GM23338 (cell line): ENCODE measurements at regions not wholly inside any gene's neighbourhood (a gene's known extent, or its start where the extent isn't known, plus 50 kb on each side); places are given as distances from the start of the nearest gene placed in this dataset.

Experiments used
- ATAC-seq: fragments of 200-7000 bp; cut with Tn5 transposase; 3 replicates; pipeline ENCODE4 v1.9.1; 2020
- DNase-seq: peaks from one replicate; pipeline ENCODE4 v3.0.0-alpha.2; 2015; ENCODE audit warnings: low spot score
- H2AFZ ChIP-seq: fragments of 200-600 bp; sonication (generic); 2 replicates; pipeline ENCODE4 v1.8.0; 2016; ENCODE audit warnings: antibody characterized with exemption, mild to moderate bottlenecking, moderate library complexity
- H3F3A ChIP-seq: fragments of 200-600 bp; sonication (generic); replicated peaks from 2 replicates; pipeline ENCODE4 v1.8.0; 2017; ENCODE audit warnings: antibody characterized with exemption, mixed run types, low read depth
- H3K27ac ChIP-seq: fragments of 200-600 bp; sonication (generic); 2 replicates; pipeline ENCODE4 v1.6.1; 2016; ENCODE audit warnings: low read depth
- H3K27me3 ChIP-seq: fragments of 200-600 bp; sonication (generic); 2 replicates; pipeline ENCODE4 v1.8.0; 2016; ENCODE audit warnings: mild to moderate bottlenecking, mixed run types, moderate library complexity; ENCODE audit not compliant: insufficient read depth
- H3K36me3 ChIP-seq: fragments of 200-600 bp; sonication (generic); 2 replicates; pipeline ENCODE4 v1.8.0; 2016; ENCODE audit warnings: mild to moderate bottlenecking; ENCODE audit not compliant: insufficient read depth
- H3K4me1 ChIP-seq: fragments of 200-600 bp; sonication (generic); 2 replicates; pipeline ENCODE4 v1.8.0; 2016; ENCODE audit warnings: mild to moderate bottlenecking, moderate library complexity; ENCODE audit not compliant: insufficient read depth
- H3K4me2 ChIP-seq: fragments of 200-600 bp; sonication (generic); 2 replicates; pipeline ENCODE4 v1.7.1; 2017; ENCODE audit warnings: mixed run types
- H3K4me3 ChIP-seq: fragments of 200-600 bp; sonication (generic); 2 replicates; pipeline ENCODE4 v1.6.1; 2016; ENCODE audit warnings: mixed run types
- H3K79me2 ChIP-seq: fragments of 200-600 bp; sonication (generic); replicated peaks from 2 replicates; pipeline ENCODE4 v1.8.0; 2017; ENCODE audit warnings: mild to moderate bottlenecking; ENCODE audit not compliant: insufficient read depth
- H3K9me2 ChIP-seq: fragments of 200-600 bp; sonication (generic); 2 replicates; pipeline ENCODE4 v1.8.0; 2017; ENCODE audit not compliant: insufficient read depth
- H4K20me1 ChIP-seq: fragments of 200-600 bp; sonication (generic); replicated peaks from 2 replicates; pipeline ENCODE4 v1.8.0; 2017; ENCODE audit warnings: mild to moderate bottlenecking; ENCODE audit not compliant: insufficient read depth
- H3K27ac Mint-ChIP-seq: 2 replicates; pipeline ENCODE4 v1.8.0; 2020; ENCODE audit warnings: inconsistent platforms, mild to moderate bottlenecking, moderate library complexity, mixed read lengths
- H3K27me3 Mint-ChIP-seq: 3 replicates; pipeline ENCODE4 v1.8.0; 2022; ENCODE audit warnings: low read depth, mild to moderate bottlenecking, moderate library complexity, mixed read lengths, inconsistent platforms; ENCODE audit not compliant: insufficient read depth, poor library complexity
- H3K36me3 Mint-ChIP-seq: 3 replicates; pipeline ENCODE4 v1.8.0; 2021; ENCODE audit warnings: low read depth, mild to moderate bottlenecking, inconsistent platforms, moderate library complexity, mixed read lengths
- H3K4me1 Mint-ChIP-seq: 3 replicates; pipeline ENCODE4 v1.8.0; 2020; ENCODE audit warnings: mild to moderate bottlenecking, inconsistent platforms, mixed read lengths
- H3K4me3 Mint-ChIP-seq: 3 replicates; pipeline ENCODE4 v1.8.0; 2021; ENCODE audit warnings: moderate library complexity, mild to moderate bottlenecking, inconsistent platforms, mixed read lengths
- H3K9me3 Mint-ChIP-seq: 3 replicates; pipeline ENCODE4 v1.8.0; 2020; ENCODE audit warnings: moderate library complexity, mild to moderate bottlenecking, inconsistent platforms, mixed read lengths
- CREB1 ChIP-seq: fragments of 250-450 bp; sonication (Bioruptor Pico); IDR thresholded peaks from 2 replicates; pipeline ENCODE4 v1.5.0; 2020; ENCODE audit warnings: low read depth, mild to moderate bottlenecking, moderate library complexity
- CTCF ChIP-seq, 2 experiments: fragments of 200-600 bp in 1 of 2; sonication (generic) in 1 of 2; conservative IDR thresholded peaks; 2 replicates each; pipeline versions ENCODE4 v1.5.1 to v1.6.1; 2016 to 2017; ENCODE audit warnings: antibody characterized with exemption in 2 of 2, low read depth in 2 of 2, mild to moderate bottlenecking in 2 of 2, moderate library complexity in 1 of 2
- ETS1 ChIP-seq: IDR thresholded peaks from 2 replicates; pipeline ENCODE4 v1.6.1; 2016; ENCODE audit warnings: antibody characterized with exemption
- EZH2 ChIP-seq: fragments of 200-600 bp; sonication (generic); IDR thresholded peaks from one replicate; pipeline ENCODE4 v1.8.0; 2017; ENCODE audit warnings: antibody characterized with exemption, mild to moderate bottlenecking, low read depth; ENCODE audit not compliant: unreplicated experiment
- POLR2AphosphoS5 ChIP-seq: IDR thresholded peaks from 2 replicates; pipeline ENCODE4 v1.6.1; 2016; ENCODE audit warnings: antibody characterized with exemption, low read depth
- REST ChIP-seq: IDR thresholded peaks from one replicate; pipeline ENCODE4 v1.6.1; 2018; ENCODE audit warnings: antibody characterized with exemption; ENCODE audit not compliant: unreplicated experiment
- STAT1 ChIP-seq: IDR thresholded peaks from one replicate; pipeline ENCODE4 v1.6.1; 2016; ENCODE audit warnings: antibody characterized with exemption; ENCODE audit not compliant: unreplicated experiment
- ZNF114 ChIP-seq: fragments of 250-450 bp; sonication (Bioruptor Pico); IDR thresholded peaks from 2 replicates; pipeline ENCODE4 v1.5.0; 2020; ENCODE audit warnings: mild to moderate bottlenecking, moderate library complexity

- TF ChIP-seq CTCF (conservative IDR thresholded peaks at IDR 0.05; ENCODE audit: low read depth in 2 of 2), result no peak
- no peak for TF ChIP-seq REST
- no peak for TF ChIP-seq ETS1
- no peak for TF ChIP-seq ZNF114 (CRISPR knock-in tag)
- no peak for TF ChIP-seq STAT1
- TF ChIP-seq POLR2AphosphoS5, result no peak
- TF ChIP-seq CREB1 (CRISPR knock-in tag), result no peak
Observed at GRCh38 chr4:164109503-164109902, 615.0 kb downstream of the TMA16 start (continued).

- Histone ChIP-seq H3K4me2 (no peak overlapping the region), H3K36me3 (no peaks in the 10 kb centered on the region), H3K4me1 (peaks cover 18% of the 10 kb centered on the region), H3K27ac (no peak overlapping the region), H3K9me2 (no peaks in the 10 kb centered on the region), H3F3A (no peaks in the 10 kb centered on the region), H3K79me2 (no peaks in the 10 kb centered on the region), H3K27me3 (no peaks in the 10 kb centered on the region), H2AFZ (no peak overlapping the region), H3K4me3 (no peak overlapping the region), H4K20me1 (no peaks in the 10 kb centered on the region)
- Mint-ChIP-seq H3K4me3 (no peak overlapping the region), H3K4me1 (peaks cover 8% of the 10 kb centered on the region), H3K27me3 (no peaks in the 10 kb centered on the region), H3K36me3 (no peaks in the 10 kb centered on the region), H3K27ac (no peak overlapping the region), H3K9me3 (no peaks in the 10 kb centered on the region)
- DNase-seq, result no peak
- no peak for ATAC-seq
- TF ChIP-seq EZH2, result no peak
- no peak for TF ChIP-seq CREB1 (CRISPR knock-in tag)
Observed at GRCh38 chr4:164115236-164115635, 620.7 kb downstream of the TMA16 start.
